Spleen (tissue), 11 donors: ENCODE measurements at regions not wholly inside any gene's neighbourhood (a gene's known extent, or its start where the extent isn't known, plus 50 kb on each side); places are given as distances from the start of the nearest gene placed in this dataset.

Experiments
- DNase-seq: peaks from one replicate; pipeline ENCODE4 v3.0.0-alpha.2; 2020
- H3K27ac ChIP-seq, 8 donors: fragments of 200-600 bp; sonication (generic) in 7 of 8; 1 replicate in 4 of 8; 2 replicates in 4 of 8; pipeline versions ENCODE4 v1.5.0 to v1.8.0; 2016 to 2021; ENCODE audit warnings: inconsistent platforms in 4 of 8, mild to moderate bottlenecking in 4 of 8, moderate library complexity in 1 of 8
- H3K27me3 ChIP-seq, 7 donors: fragments of 200-600 bp; sonication (generic) in 6 of 7; replicated peaks in 1 of 7; 1 replicate in 4 of 7; 2 replicates in 3 of 7; pipeline versions ENCODE4 v1.5.0 to v1.8.0; 2016 to 2021; ENCODE audit warnings: inconsistent platforms in 3 of 7, mild to moderate bottlenecking in 1 of 7
- H3K36me3 ChIP-seq, 6 donors: fragments of 200-600 bp; sonication (generic) in 5 of 6; 1 replicate in 4 of 6; 2 replicates in 2 of 6; pipeline versions ENCODE4 v1.5.0 to v1.8.0; 2016 to 2021; ENCODE audit warnings: inconsistent platforms in 2 of 6
- H3K4me1 ChIP-seq, 6 donors: fragments of 200-600 bp; sonication (generic) in 5 of 6; 1 replicate in 3 of 6; 2 replicates in 3 of 6; pipeline versions ENCODE4 v1.5.0 to v1.8.0; 2016 to 2021; ENCODE audit warnings: inconsistent platforms in 3 of 6
- H3K4me3 ChIP-seq, 8 donors: fragments of 200-600 bp; sonication (generic) in 7 of 8; 1 replicate in 4 of 8; 2 replicates in 4 of 8; pipeline versions ENCODE4 v1.5.0 to v1.8.0; 2016 to 2021; ENCODE audit warnings: inconsistent platforms in 4 of 8, mild to moderate bottlenecking in 4 of 8, moderate library complexity in 2 of 8
- H3K9me3 ChIP-seq, 8 donors: fragments of 200-600 bp; sonication (generic) in 7 of 8; 1 replicate in 4 of 8; 2 replicates in 4 of 8; pipeline versions ENCODE4 v1.5.0 to v1.8.0; 2016 to 2021; ENCODE audit warnings: inconsistent platforms in 4 of 8
- CTCF ChIP-seq, 11 experiments: fragments of 200-600 bp in 7 of 11; fragments of 450-650 bp in 4 of 11; sonication (generic) in 4 of 11; IDR thresholded peaks in 8 of 11; conservative IDR thresholded peaks in 3 of 11; 1 replicate in 7 of 11; 2 replicates in 4 of 11; pipeline versions ENCODE4 v1.4.0 to v1.8.0; 2016 to 2021; ENCODE audit warnings: antibody characterized with exemption in 11 of 11, inconsistent platforms in 4 of 11, mild to moderate bottlenecking in 1 of 11
- POLR2A ChIP-seq, 3 donors: fragments of 450-650 bp; IDR thresholded peaks; one replicate each; pipeline ENCODE4 v1.5.1; 2017; ENCODE audit warnings: antibody characterized with exemption in 3 of 3, mild to moderate bottlenecking in 1 of 3
- POLR2AphosphoS5 ChIP-seq, 3 donors: sonication (generic); formaldehyde crosslinking; IDR thresholded peaks; one replicate each; pipeline ENCODE4 v1.5.1; 2017; ENCODE audit warnings: antibody characterized with exemption in 3 of 3
- WGBS, 5 donors: extraction: QIAGEN DNeasy Blood & Tissue Kit in 3 of 5; methylation state at CpG; one replicate each; pipeline versions ENCODE4 v1.1.5 to v1.1.7; 2013 to 2018; 5-methylcytosine and 5-hydroxymethylcytosine counted together
- intact Hi-C: fragments of 100-400 bp; cut with DNase I; formaldehyde crosslinking; loops from one replicate; pipeline ENCODE4 v1.15.0; 2023; ENCODE audit warnings: low total_unique reads
- donor health status: healthy with polysubstance abuse.
- donor health status: DM: no; HTN: no; CAD: no; lungs with moderate emphysema.
- donor health status: DM: no; HTN: no; CAD: no.
- donor health status: Bipolar disorder and iron deficiency.
- donor health status: healthy.
- donor health status: DM: no; HTN: no; CAD: no.
- donor health status: DM: yes; HTN: yes; CAD: no.

GRCh38 chr4:26264109-26264508 is 56.7 kb upstream of the RBPJ start:
- Histone ChIP-seq H3K4me3 (no peak overlapping the region), H3K27ac (no peak overlapping the region), H3K36me3 (no peaks in the 10 kb centered on the region), H3K4me1 (peaks cover 0 to 16% (median 4%) of the 10 kb centered on the region in 6 donors), H3K27me3 (no peaks in the 10 kb centered on the region), H3K9me3 (peaks cover 0 to 5% (median 2%) of the 10 kb centered on the region in 8 donors)
- no peak for TF ChIP-seq POLR2A (IDR thresholded peaks at IDR 0.05)
- TF ChIP-seq CTCF (IDR thresholded peaks at IDR 0.05 in 8 of 11, conservative IDR thresholded peaks at IDR 0.05 in 3 of 11) = no peak
- no peak for TF ChIP-seq POLR2AphosphoS5 (IDR thresholded peaks at IDR 0.05)
- intact Hi-C loops = no loop called here
- 91 to 98% (median 95%) methylated on average over 5 of the region's 5 CpGs for whole genome bisulfite sequencing, 5 donors
- DNase-seq = no peak

- Histone ChIP-seq H3K27me3 (no peaks in the 10 kb centered on the region), H3K4me1 (peaks cover 0 to 24% (median 2%) of the 10 kb centered on the region in 6 donors), H3K27ac (no peak overlapping the region), H3K36me3 (no peaks in the 10 kb centered on the region), H3K4me3 (no peak overlapping the region), H3K9me3 (no peaks in the 10 kb centered on the region)
- no peak for DNase-seq
- intact Hi-C loops = no loop called here
- TF ChIP-seq CTCF (IDR thresholded peaks at IDR 0.05 in 8 of 11, conservative IDR thresholded peaks at IDR 0.05 in 3 of 11) (no peak), POLR2AphosphoS5 (IDR thresholded peaks at IDR 0.05) (no peak), POLR2A (IDR thresholded peaks at IDR 0.05) (no peak)
- WGBS, 5 donors = 76 to 94% (median 84%) methylated on average over 1 of the region's 1 CpG
Measured at GRCh38 chr4:26267087-26267486, 53.7 kb upstream of the RBPJ start.

- no peaks in the 10 kb centered on the region for H3K9me3 ChIP-seq
- no peak overlapping the region for H3K4me3 ChIP-seq
- intact Hi-C loops = no loop called here
- H3K27ac ChIP-seq = peak overlapping the region in 2 of 8 donors; percentile 36 to 57
- no peaks in the 10 kb centered on the region for H3K36me3 ChIP-seq
- H3K27me3 ChIP-seq = peaks cover 0 to 1% (median 0%) of the 10 kb centered on the region in 7 donors
- H3K4me1 ChIP-seq = peaks cover 0 to 34% (median 2%) of the 10 kb centered on the region in 6 donors
- no peak for DNase-seq
- TF ChIP-seq POLR2AphosphoS5 (IDR thresholded peaks at IDR 0.05) (no peak), POLR2A (IDR thresholded peaks at IDR 0.05) (no peak), CTCF (IDR thresholded peaks at IDR 0.05 in 8 of 11, conservative IDR thresholded peaks at IDR 0.05 in 3 of 11) (no peak)
- WGBS, 5 donors = 63 to 85% (median 75%) methylated on average over 2 of the region's 2 CpGs
Measured at GRCh38 chr4:26268246-26268645, 52.6 kb upstream of the RBPJ start.

GRCh38 chr4:26269038-26269437 is 51.8 kb upstream of the RBPJ start:
- Histone ChIP-seq H3K36me3 (no peaks in the 10 kb centered on the region), H3K27ac (peak overlapping the region in 1 of 8 donors; percentile 57), H3K4me3 (no peak overlapping the region), H3K9me3 (no peaks in the 10 kb centered on the region), H3K4me1 (peaks cover 0 to 42% (median 3%) of the 10 kb centered on the region in 6 donors), H3K27me3 (peaks cover 0 to 8% (median 0%) of the 10 kb centered on the region in 7 donors)
- intact Hi-C loops = no loop called here
- 85 to 95% (median 93%) methylated on average over 4 of the region's 4 CpGs for WGBS, 5 donors
- TF ChIP-seq CTCF (IDR thresholded peaks at IDR 0.05 in 8 of 11, conservative IDR thresholded peaks at IDR 0.05 in 3 of 11) (no peak), POLR2A (IDR thresholded peaks at IDR 0.05) (no peak), POLR2AphosphoS5 (IDR thresholded peaks at IDR 0.05) (no peak)
- DNase-seq = no peak
